GM21786 (cell line): ENCODE measurements at regions not wholly inside any gene's neighbourhood (a gene's known extent, or its start where the extent isn't known, plus 50 kb on each side); places are given as distances from the start of the nearest gene placed in this dataset.

Experiments
- ATAC-seq: cut with Tn5 transposase; IDR thresholded peaks from one replicate; pipeline ENCODE4 v1.9.1; 2021; ENCODE audit not compliant: unreplicated experiment

DNA sequence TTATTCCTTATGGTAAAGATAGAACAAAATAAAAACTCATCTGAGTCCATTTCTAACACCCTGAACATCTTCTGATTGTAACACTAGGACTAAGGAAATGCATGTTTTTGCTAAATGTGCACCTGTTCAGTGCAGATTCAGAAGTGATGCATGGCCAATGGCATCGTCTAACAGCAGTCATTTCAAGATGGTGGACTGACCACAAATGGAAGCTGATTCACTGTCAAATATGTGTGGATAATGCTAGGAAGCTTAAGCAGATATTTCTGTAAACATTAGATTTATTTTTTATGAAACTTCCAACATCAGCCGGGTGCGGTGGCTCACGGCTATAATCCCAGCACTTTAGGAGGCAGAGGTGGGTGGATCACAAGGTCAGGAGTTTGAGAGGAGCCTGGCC lies 394.8 kb downstream of the SAMD5 start:
- ATAC-seq: no peak

DNA sequence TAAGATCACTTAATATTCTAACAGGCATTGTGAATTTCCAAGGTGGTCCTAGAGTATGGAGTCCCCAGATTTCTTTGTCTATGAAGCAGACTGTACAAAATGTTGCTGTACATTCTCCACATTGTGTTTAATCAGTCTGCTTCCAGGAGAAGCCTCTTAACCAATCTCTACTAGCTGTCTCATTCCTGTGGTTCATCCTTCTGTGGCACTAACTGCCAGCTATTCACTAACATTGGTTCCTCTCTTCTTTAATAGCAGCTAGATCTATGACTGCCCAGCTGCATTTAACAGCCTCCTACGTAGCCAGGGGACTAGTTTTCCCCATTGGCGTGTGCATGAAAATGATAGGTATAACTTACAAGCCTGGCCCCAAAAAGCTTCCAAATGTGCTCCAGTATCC lies 395.4 kb downstream of the SAMD5 start:
- ATAC-seq: no peak

GRCh38 chr6:147904416-147904815 lies 395.9 kb downstream of the SAMD5 start:
- no peak for ATAC-seq

GRCh38 chr6:147905711-147906110 lies 397.2 kb downstream of the SAMD5 start:
- ATAC-seq: no peak

- ATAC-seq: no peak
Measured at GRCh38 chr6:147906361-147906760, 397.9 kb downstream of the SAMD5 start.

DNA sequence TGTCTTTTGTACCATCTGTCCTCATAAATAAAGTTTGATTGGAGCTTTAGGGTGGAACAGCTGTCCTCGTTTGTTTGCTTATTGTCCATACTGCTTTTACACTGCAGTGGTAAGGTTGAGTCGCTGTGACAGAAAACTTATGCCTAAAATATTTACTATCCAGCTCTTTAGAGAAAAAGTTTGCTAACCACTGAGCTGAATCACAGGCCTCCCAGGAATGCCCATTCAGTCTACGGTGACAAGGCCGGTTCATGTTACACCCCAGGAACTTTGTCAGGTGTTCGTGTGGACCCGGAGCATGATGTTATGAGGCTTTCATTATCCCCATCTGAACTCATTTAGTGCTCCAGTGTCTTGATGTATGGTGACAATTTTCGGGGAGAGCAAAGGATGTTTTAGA lies 401.1 kb downstream of the SAMD5 start:
- no peak for ATAC-seq

- ATAC-seq: no peak
Measured at GRCh38 chr6:147910281-147910680, 401.8 kb downstream of the SAMD5 start.

GRCh38 chr6:147911057-147911456 lies 402.6 kb downstream of the SAMD5 start:
- no peak for ATAC-seq

- ATAC-seq: no peak
Measured at GRCh38 chr6:147911686-147912085, 403.2 kb downstream of the SAMD5 start.

GRCh38 chr6:147922799-147923198 lies 414.3 kb downstream of the SAMD5 start:
- no peak for ATAC-seq

- ATAC-seq: no peak
Measured at GRCh38 chr6:147924598-147924997, 416.1 kb downstream of the SAMD5 start.

- ATAC-seq: no peak
Measured at GRCh38 chr6:147925826-147926225, 416.8 kb upstream of the SASH1 start.

GRCh38 chr6:147930745-147931144 lies 411.9 kb upstream of the SASH1 start:
- no peak for ATAC-seq

DNA sequence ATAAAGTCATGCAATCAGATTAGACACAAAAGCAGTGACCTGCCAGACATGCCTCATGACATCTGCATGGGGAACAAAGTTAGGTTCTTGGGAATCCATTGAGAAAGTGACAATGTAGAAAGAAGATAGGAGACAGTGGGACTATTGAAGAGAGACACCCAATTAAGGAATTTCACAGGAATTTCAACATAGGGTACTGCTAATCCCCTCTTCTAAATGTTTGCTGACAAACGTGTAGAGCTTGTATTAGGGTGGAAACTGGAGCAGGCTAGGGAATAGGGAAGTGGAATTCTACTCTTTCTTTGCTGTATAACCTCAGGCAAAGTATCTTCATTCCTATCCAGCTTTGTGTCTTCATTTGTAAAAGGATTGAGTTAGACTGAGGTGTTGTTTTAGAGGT lies 409.4 kb upstream of the SASH1 start:
- ATAC-seq: no peak

GRCh38 chr6:147935656-147936055 lies 407.0 kb upstream of the SASH1 start:
- no peak for ATAC-seq

DNA sequence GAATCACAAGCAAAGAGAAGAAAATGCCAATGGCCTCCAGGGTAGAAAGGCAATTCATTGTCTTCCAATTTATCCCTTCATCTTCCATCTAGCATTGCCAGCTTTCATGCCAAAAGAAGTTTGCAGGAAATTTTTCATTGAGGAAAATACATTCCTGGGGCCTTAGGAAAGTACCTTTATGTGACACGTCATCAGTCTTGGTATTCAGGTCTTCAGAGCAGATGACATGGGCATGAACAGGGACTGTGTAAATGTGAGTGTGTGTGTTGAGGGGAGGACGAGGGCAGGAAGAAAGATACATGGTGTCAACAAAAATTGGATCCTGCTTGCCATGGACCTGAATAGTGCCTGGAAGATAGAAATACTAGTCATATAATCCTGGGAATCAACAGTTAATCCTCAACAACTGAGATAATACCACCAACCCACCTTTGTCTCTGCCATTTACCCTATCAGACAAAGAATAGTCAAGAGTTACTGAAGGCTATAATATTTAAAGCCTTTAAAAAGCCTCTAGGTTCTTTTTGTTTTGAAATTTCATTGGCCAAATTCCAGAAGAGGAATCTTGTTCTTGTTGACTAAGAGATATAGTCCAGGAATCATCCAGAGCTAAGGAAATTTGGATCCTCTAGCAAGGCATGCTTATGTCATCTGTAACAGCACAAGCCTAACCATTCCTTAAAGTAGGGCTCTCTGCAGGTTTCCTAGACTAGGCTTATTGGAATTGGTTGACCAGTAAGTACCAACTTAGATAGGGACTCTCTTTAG lies 405.8 kb upstream of the SASH1 start:
- ATAC-seq: no peak

DNA sequence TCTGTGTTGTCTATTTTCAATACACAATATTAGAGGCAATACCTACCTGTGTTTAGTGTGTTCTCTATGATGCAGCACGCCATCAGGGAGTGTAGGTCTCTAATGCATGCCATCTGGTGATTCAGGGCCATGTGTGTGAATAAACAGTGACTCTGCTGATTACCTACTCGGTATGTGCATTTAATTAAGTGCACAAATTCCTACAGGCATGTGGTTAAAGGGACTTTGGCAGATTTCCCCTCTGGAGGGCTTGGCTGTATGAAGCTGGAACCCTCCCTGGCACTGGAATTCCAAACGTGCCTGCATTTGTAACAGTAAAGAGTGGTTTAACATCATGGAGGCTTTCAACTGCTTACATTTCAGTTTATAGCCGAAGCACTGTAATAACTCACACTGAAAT lies 401.5 kb upstream of the SASH1 start:
- no peak for ATAC-seq

- ATAC-seq: no peak
Measured at GRCh38 chr6:147942363-147942762, 400.3 kb upstream of the SASH1 start.

- ATAC-seq: no peak
Measured at GRCh38 chr6:147944122-147944521, 398.5 kb upstream of the SASH1 start.

- ATAC-seq: no peak
Measured at GRCh38 chr6:147947521-147947920, 395.1 kb upstream of the SASH1 start.

GRCh38 chr6:147949981-147950622 lies 392.5 kb upstream of the SASH1 start:
- no peak for ATAC-seq

- no peak for ATAC-seq
Measured at GRCh38 chr6:147950623-147950987, 392.0 kb upstream of the SASH1 start.

GRCh38 chr6:147951726-147952125 lies 390.9 kb upstream of the SASH1 start:
- no peak for ATAC-seq
